H1 (cell line): ENCODE measurements at regions not wholly inside any gene's neighbourhood (a gene's known extent, or its start where the extent isn't known, plus 50 kb on each side); places are given as distances from the start of the nearest gene placed in this dataset.

Experiments
- CTCF ChIA-PET: fragments of 300-600 bp; sonication (Branson Sonifier 250); formaldehyde crosslinking; loops from one replicate; lab custom pipeline; 2021; ENCODE audit not compliant: partially characterized antibody; lab: Charles Lee
- POLR2A ChIA-PET: fragments of 300-600 bp; sonication (Branson Sonifier 250); formaldehyde crosslinking; loops from one replicate; lab custom pipeline; 2021; ENCODE audit warnings: inconsistent platforms; ENCODE audit not compliant: partially characterized antibody; lab: Charles Lee
- DNase-seq, 2 experiments: peaks; one replicate each; pipeline versions ENCODE4 v3.0.0 to v3.0.0-alpha.2; 2010 to 2022; ENCODE audit warnings: low spot score in 2 of 2, low read depth in 1 of 2, mixed read lengths in 1 of 2
- FAIRE-seq: peaks from 2 replicates; lab custom pipeline; 2011; peaks lifted over from hg19 to GRCh38; lab: Jason Lieb, UNC
- H2AFZ ChIP-seq: 2 replicates; pipeline ENCODE4 v1.8.1; 2012; ENCODE audit warnings: low read length, inconsistent platforms
- H2AK5ac ChIP-seq: 2 replicates; pipeline ENCODE4 v1.6.1; 2013; ENCODE audit warnings: low read depth, low read length
- H2BK120ac ChIP-seq: replicated peaks from 2 replicates; pipeline ENCODE3; 2013; ENCODE audit warnings: low read depth, low read length, inconsistent platforms
- H2BK12ac ChIP-seq: 2 replicates; pipeline ENCODE4 v1.6.1; 2013; ENCODE audit warnings: low read depth, low read length
- H2BK15ac ChIP-seq: 2 replicates; pipeline ENCODE4 v1.6.1; 2013; ENCODE audit warnings: low read length
- H2BK20ac ChIP-seq: 2 replicates; pipeline ENCODE4 v1.6.1; 2013; ENCODE audit warnings: low read length
- H2BK5ac ChIP-seq: 2 replicates; pipeline ENCODE4 v1.6.1; 2013; ENCODE audit warnings: low read depth, low read length
- H3K14ac ChIP-seq: 2 replicates; pipeline ENCODE4 v1.6.1; 2013; ENCODE audit warnings: inconsistent platforms; ENCODE audit not compliant: insufficient read length
- H3K18ac ChIP-seq: 2 replicates; pipeline ENCODE4 v1.6.1; 2013; ENCODE audit warnings: low read length; ENCODE audit errors: extremely low read depth
- H3K23ac ChIP-seq: 2 replicates; pipeline ENCODE4 v1.6.1; 2013; ENCODE audit warnings: inconsistent platforms; ENCODE audit not compliant: insufficient read length
- H3K23me2 ChIP-seq: 2 replicates; pipeline ENCODE4 v1.6.1; 2013; ENCODE audit warnings: low read depth, low read length
- H3K27ac ChIP-seq: 2 replicates; pipeline ENCODE4 v1.6.1; 2011; ENCODE audit warnings: low read depth, low read length, inconsistent platforms
- H3K27me3 ChIP-seq, 4 experiments: replicated peaks in 1 of 4; 1 replicate in 1 of 4; 2 replicates in 3 of 4; pipeline versions ENCODE4 v1.6.1 to v1.8.1; 2011 to 2013; ENCODE audit warnings: low read length in 3 of 4, mild to moderate bottlenecking in 3 of 4, inconsistent platforms in 2 of 4, mixed read lengths in 2 of 4, moderate library complexity in 1 of 4; ENCODE audit not compliant: control insufficient read depth in 3 of 4, insufficient read depth in 3 of 4; ENCODE audit errors: extremely low read depth in 1 of 4
- H3K36me3 ChIP-seq, 4 experiments: 2 replicates each; pipeline versions ENCODE4 v1.6.1 to v1.8.1; 2011 to 2013; ENCODE audit warnings: mild to moderate bottlenecking in 4 of 4, low read length in 3 of 4, moderate library complexity in 2 of 4, control low read depth in 1 of 4, inconsistent platforms in 1 of 4; ENCODE audit not compliant: insufficient read depth in 4 of 4, control insufficient read depth in 2 of 4
- H3K4ac ChIP-seq: replicated peaks from 2 replicates; pipeline ENCODE3; 2013; ENCODE audit warnings: low read length, low read depth, mixed read lengths, inconsistent platforms; ENCODE audit not compliant: insufficient read length
- H3K4me1 ChIP-seq, 4 experiments: replicated peaks in 1 of 4; 1 replicate in 1 of 4; 2 replicates in 3 of 4; pipeline versions ENCODE4 v1.6.1 to v1.8.1; 2011 to 2013; ENCODE audit warnings: low read length in 3 of 4, inconsistent platforms in 2 of 4, mixed read lengths in 1 of 4; ENCODE audit not compliant: insufficient read depth in 4 of 4, control insufficient read depth in 3 of 4
- H3K4me2 ChIP-seq, 2 experiments: 2 replicates each; pipeline versions ENCODE4 v1.6.1 to v1.8.1; 2011 to 2013; ENCODE audit warnings: low read depth in 2 of 2, low read length in 2 of 2, control low read depth in 1 of 2, inconsistent platforms in 1 of 2, mild to moderate bottlenecking in 1 of 2; ENCODE audit not compliant: insufficient read depth in 1 of 2
- H3K4me3 ChIP-seq, 4 experiments: fragments of 200-600, 300-600 bp in 1 of 4; sonication (generic), shearing (Covaris generic), sonication (Bioruptor Twin) in 1 of 4; 2 replicates each; pipeline versions ENCODE4 v1.5.1 to v1.8.1; 2011 to 2016; ENCODE audit warnings: low read length in 4 of 4, low read depth in 3 of 4, control low read depth in 2 of 4, inconsistent platforms in 2 of 4, mild to moderate bottlenecking in 2 of 4, mixed read lengths in 1 of 4, moderate library complexity in 1 of 4; ENCODE audit not compliant: insufficient read depth in 2 of 4; ENCODE audit errors: extremely low read depth in 1 of 4
- H3K56ac ChIP-seq: replicated peaks from 2 replicates; pipeline ENCODE3; 2013; ENCODE audit warnings: low read depth, mild to moderate bottlenecking, mixed read lengths, low read length, inconsistent platforms; ENCODE audit not compliant: insufficient read length
- H3K79me1 ChIP-seq: 2 replicates; pipeline ENCODE4 v1.6.1; 2013; ENCODE audit warnings: low read depth, low read length, control low read depth
- H3K79me2 ChIP-seq, 2 experiments: 2 replicates each; pipeline versions ENCODE4 v1.6.1 to v1.8.1; 2012 to 2013; ENCODE audit warnings: low read length in 2 of 2, mild to moderate bottlenecking in 2 of 2, inconsistent platforms in 1 of 2; ENCODE audit not compliant: insufficient read depth in 2 of 2, control insufficient read depth in 1 of 2
- H3K9ac ChIP-seq, 4 experiments: replicated peaks in 1 of 4; 1 replicate in 1 of 4; 2 replicates in 3 of 4; pipeline versions ENCODE4 v1.6.1 to v1.8.1; 2011 to 2013; ENCODE audit warnings: low read depth in 3 of 4, low read length in 3 of 4, control low read depth in 2 of 4, mild to moderate bottlenecking in 2 of 4, moderate library complexity in 2 of 4, inconsistent platforms in 1 of 4; ENCODE audit errors: extremely low read depth in 1 of 4
- H3K9me3 ChIP-seq, 2 experiments: 2 replicates each; pipeline versions ENCODE4 v1.6.1 to v1.8.1; 2012 to 2013; ENCODE audit warnings: mild to moderate bottlenecking in 2 of 2, moderate library complexity in 2 of 2, control low read depth in 1 of 2, inconsistent platforms in 1 of 2, low read depth in 1 of 2, low read length in 1 of 2, mixed read lengths in 1 of 2; ENCODE audit not compliant: insufficient read depth in 2 of 2
- H4K20me1 ChIP-seq, 2 experiments: replicated peaks in 1 of 2; 2 replicates each; pipeline versions ENCODE3 to v1.8.1; 2011 to 2013; ENCODE audit warnings: inconsistent platforms in 2 of 2, low read length in 2 of 2, mild to moderate bottlenecking in 1 of 2; ENCODE audit not compliant: insufficient read depth in 2 of 2, control insufficient read depth in 1 of 2
- H4K5ac ChIP-seq: 2 replicates; pipeline ENCODE4 v1.6.1; 2013; ENCODE audit warnings: low read length, low read depth, mixed read lengths, inconsistent platforms; ENCODE audit not compliant: insufficient read length
- H4K8ac ChIP-seq: 2 replicates; pipeline ENCODE4 v1.8.0; 2013; ENCODE audit warnings: mild to moderate bottlenecking, moderate library complexity, low read length, inconsistent platforms; ENCODE audit not compliant: insufficient read depth; ENCODE audit errors: extremely low read depth
- H4K91ac ChIP-seq: replicated peaks from 2 replicates; pipeline ENCODE3; 2013; ENCODE audit warnings: low read length, mixed read lengths, inconsistent platforms; ENCODE audit not compliant: insufficient read length
- ATF3 ChIP-seq: IDR thresholded peaks from 2 replicates; pipeline ENCODE4 v1.6.1; 2011; ENCODE audit warnings: low read depth, mild to moderate bottlenecking, low read length; ENCODE audit not compliant: insufficient read depth
- BCL11A ChIP-seq, 2 experiments: IDR thresholded peaks; one replicate each; pipeline ENCODE4 v1.6.1; 2011; ENCODE audit warnings: low read depth in 2 of 2, low read length in 2 of 2, mild to moderate bottlenecking in 2 of 2
- BRCA1 ChIP-seq: IDR thresholded peaks from 2 replicates; pipeline ENCODE4 v1.6.1; 2012; ENCODE audit warnings: low read depth, low read length, improper control_type of control experiment
- CBX8 ChIP-seq: fragments of 300-800, 300-1000 bp; sonication (generic); IDR thresholded peaks from 2 replicates; pipeline ENCODE4 v1.7.1; 2016; ENCODE audit warnings: low read depth, low read length, borderline replicate concordance
- CHD1 ChIP-seq: IDR thresholded peaks from 2 replicates; pipeline ENCODE4 v1.6.1; 2012; ENCODE audit warnings: low read depth, low read length, improper control_type of control experiment
- CTBP2 ChIP-seq: IDR thresholded peaks from 2 replicates; pipeline ENCODE4 v1.7.0; 2011; ENCODE audit warnings: borderline replicate concordance, mild to moderate bottlenecking, moderate library complexity, mixed read lengths, low read length; ENCODE audit not compliant: insufficient read depth, insufficient read length
- GABPA ChIP-seq: IDR thresholded peaks from 2 replicates; pipeline ENCODE4 v1.6.1; 2011; ENCODE audit warnings: mild to moderate bottlenecking, low read length, moderate library complexity, borderline replicate concordance; ENCODE audit not compliant: insufficient read depth
- KDM5A ChIP-seq: fragments of 200-600 bp; IDR thresholded peaks from 2 replicates; pipeline ENCODE4 v1.7.1; 2012; ENCODE audit warnings: mild to moderate bottlenecking, low read length, inconsistent platforms, mixed read lengths
- NRF1 ChIP-seq: IDR thresholded peaks from 2 replicates; pipeline ENCODE4 v1.6.1; 2011; ENCODE audit warnings: mild to moderate bottlenecking, low read depth, low read length, improper control_type of control experiment
- PHF8 ChIP-seq: fragments of 200-600 bp; sonication (generic); conservative IDR thresholded peaks from 2 replicates; pipeline ENCODE4 v1.7.1; 2012; ENCODE audit warnings: low read depth, mild to moderate bottlenecking, inconsistent platforms, low read length, moderate library complexity
- POLR2AphosphoS5 ChIP-seq: IDR thresholded peaks from 2 replicates; pipeline ENCODE4 v1.6.1; 2011; ENCODE audit warnings: low read depth, low read length
- RFX5 ChIP-seq: IDR thresholded peaks from 2 replicates; pipeline ENCODE4 v1.6.1; 2011; ENCODE audit warnings: low read depth, low read length, improper control_type of control experiment, borderline replicate concordance
- SIN3A ChIP-seq, 2 experiments: IDR thresholded peaks in 1 of 2; conservative IDR thresholded peaks in 1 of 2; 2 replicates each; pipeline ENCODE4 v1.6.1; 2011 to 2012; ENCODE audit warnings: low read length in 2 of 2, improper control_type of control experiment in 1 of 2, low read depth in 1 of 2, mild to moderate bottlenecking in 1 of 2
- SP4 ChIP-seq: IDR thresholded peaks from 2 replicates; pipeline ENCODE4 v1.6.1; 2012; ENCODE audit warnings: low read length, inconsistent platforms
- TAF1 ChIP-seq: IDR thresholded peaks from 2 replicates; pipeline ENCODE4 v1.6.1; 2011; ENCODE audit warnings: mild to moderate bottlenecking, low read depth, low read length
- WGBS, 2 experiments: shearing (Covaris generic) in 1 of 2; methylation state at CpG; one replicate each; pipeline versions ENCODE4 v1.1.6 to v1.1.7; 2013 to 2015; ENCODE audit warnings: low lambda C conversion rate in 2 of 2, mixed read lengths in 2 of 2, inconsistent platforms in 1 of 2, low coverage in 1 of 2, missing lambda C conversion rate in 1 of 2; ENCODE audit not compliant: insufficient replicate concordance in 2 of 2, insufficient coverage in 1 of 2, insufficient read length in 1 of 2; ENCODE audit errors: extremely low coverage in 1 of 2, missing lambda C conversion rate in 1 of 2; 5-methylcytosine and 5-hydroxymethylcytosine counted together

DNA sequence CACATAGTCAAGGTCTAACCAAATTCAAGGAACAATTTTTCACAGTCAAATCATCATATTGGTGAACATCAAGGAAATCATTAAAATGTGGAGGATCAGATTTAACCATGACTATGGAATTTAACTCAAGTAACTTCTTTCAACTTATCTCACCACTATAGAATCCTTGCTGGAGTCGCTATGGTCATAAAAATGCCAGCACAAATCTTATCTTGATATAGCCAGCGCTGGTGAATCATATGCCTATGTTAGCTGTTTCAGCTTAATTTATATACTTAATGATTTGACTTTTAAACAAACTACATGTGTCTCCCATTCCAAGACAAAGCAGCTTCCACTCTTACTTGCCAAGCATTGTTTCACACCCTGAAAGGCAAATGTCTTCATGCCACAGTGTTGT is 416.4 kb downstream of the CDH11 start:
- no peak for FAIRE-seq
- no peak overlapping the region for H3K27ac ChIP-seq

More for the DNA sequence above, 416.4 kb downstream of the CDH11 start:
- Histone ChIP-seq H3K27me3 (no peaks in the 10 kb centered on the region), H4K5ac (no peak overlapping the region), H2BK15ac (no peak overlapping the region), H3K9me3 (no peaks in the 10 kb centered on the region), H3K9ac (no peak overlapping the region), H3K4me2 (no peak overlapping the region), H3K18ac (no peak overlapping the region), H2BK12ac (no peak overlapping the region), H4K8ac (no peak overlapping the region), H3K4ac (no peak overlapping the region), H3K4me1 (no peaks in the 10 kb centered on the region), H2BK20ac (no peak overlapping the region), H2AFZ (no peak overlapping the region), H3K79me2 (no peaks in the 10 kb centered on the region), H2BK120ac (no peak overlapping the region), H4K91ac (no peak overlapping the region), H3K23ac (no peak overlapping the region), H3K14ac (no peak overlapping the region), H3K23me2 (no peaks in the 10 kb centered on the region), H4K20me1 (no peaks in the 10 kb centered on the region), H3K56ac (no peak overlapping the region), H3K4me3 (no peak overlapping the region), H2AK5ac (no peak overlapping the region), H2BK5ac (no peak overlapping the region), H3K36me3 (no peaks in the 10 kb centered on the region), H3K79me1 (no peaks in the 10 kb centered on the region)
- DNase-seq, result no peak
- ChIA-PET CTCF (interaction anchor here (1.4 kb wide), 1 partner anchor 78 kb away, joined by 3 read pairs; no protein-coding TSS in a partner anchor), POLR2A (no interaction called here)
- 85% methylated on average over 2 of the region's 2 CpGs; no CpG with 5 or more reads in 1 of the 2 experiments for WGBS, 2 experiments
- TF ChIP-seq POLR2AphosphoS5 (no peak), TAF1 (no peak), ATF3 (no peak), CTBP2 (no peak), RFX5 (no peak), GABPA (no peak), NRF1 (no peak), BRCA1 (no peak), PHF8 (no peak), KDM5A (no peak), CHD1 (no peak), SIN3A (conservative IDR thresholded peaks at IDR 0.05 in 1 of 2, IDR thresholded peaks at IDR 0.05 in 1 of 2; ENCODE audit: low read depth in 1 of 2, low read length in 2 of 2) (no peak), CBX8 (no peak), BCL11A (IDR thresholded peaks at IDR 0.05; ENCODE audit: low read depth in 2 of 2, low read length in 2 of 2) (no peak), SP4 (no peak)
